GM18502 (cell line): ENCODE measurements at regions not wholly inside any gene's neighbourhood (a gene's known extent, or its start where the extent isn't known, plus 50 kb on each side); places are given as distances from the start of the nearest gene placed in this dataset.

Experiments used
- ATAC-seq: cut with Tn5 transposase; IDR thresholded peaks from one replicate; pipeline ENCODE4 v1.9.1; 2021; ENCODE audit warnings: mild to moderate bottlenecking; ENCODE audit not compliant: unreplicated experiment, poor library complexity

GRCh38 chr19:27929399-27929798 lies 1283.6 kb downstream of the UQCRFS1 start:
- no peak for ATAC-seq

GRCh38 chr19:27925202-27925601 lies 1287.7 kb downstream of the UQCRFS1 start:
- ATAC-seq: no peak

DNA sequence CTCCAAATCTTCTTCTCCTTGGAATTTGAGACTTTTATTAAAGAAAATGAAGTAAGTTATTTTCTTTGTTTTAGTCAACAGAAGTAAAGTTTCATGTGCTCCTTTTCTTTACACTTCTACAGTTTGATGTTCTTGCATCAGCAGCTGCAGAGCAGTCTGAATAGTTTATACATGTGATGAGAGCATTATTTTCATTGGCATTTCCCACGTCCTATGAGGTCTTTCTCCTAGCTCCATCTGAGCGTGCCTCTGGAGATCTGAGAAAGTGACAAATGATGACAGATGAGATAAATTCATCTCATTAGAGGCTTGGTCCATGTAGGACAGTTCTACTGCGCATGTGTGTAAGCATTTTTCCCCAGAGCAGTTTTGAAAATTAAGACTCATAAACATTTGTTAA lies 1290.0 kb downstream of the UQCRFS1 start:
- no peak for ATAC-seq

GRCh38 chr19:27920774-27921173 lies 1292.2 kb downstream of the UQCRFS1 start:
- ATAC-seq: no peak

DNA sequence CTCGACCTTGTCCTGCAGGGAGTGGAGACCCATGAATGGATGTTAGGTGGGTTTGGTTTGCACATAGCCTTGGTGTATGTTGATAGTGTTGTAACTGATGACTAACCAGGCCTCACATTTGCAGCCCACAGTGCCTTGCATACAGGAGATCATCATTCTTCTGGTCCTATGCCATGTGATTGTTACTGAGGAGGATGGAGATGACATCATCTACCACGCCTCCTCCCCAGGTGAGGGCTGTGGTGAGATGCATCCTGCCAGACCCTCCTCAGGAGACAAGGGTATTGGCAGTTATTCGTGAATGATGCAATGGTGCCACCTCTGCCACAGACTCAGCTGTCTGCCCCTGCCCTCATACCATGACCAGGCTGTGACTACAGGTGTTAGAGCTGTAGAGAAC lies 1294.1 kb downstream of the UQCRFS1 start:
- ATAC-seq: no peak

- ATAC-seq: no peak
These were observed 1301.6 kb downstream of the UQCRFS1 start for GRCh38 chr19:27911122-27911898.

GRCh38 chr19:27909861-27910260 lies 1303.1 kb downstream of the UQCRFS1 start:
- ATAC-seq: no peak

- ATAC-seq: no peak
These were observed 1303.6 kb downstream of the UQCRFS1 start for GRCh38 chr19:27909185-27909840.

DNA sequence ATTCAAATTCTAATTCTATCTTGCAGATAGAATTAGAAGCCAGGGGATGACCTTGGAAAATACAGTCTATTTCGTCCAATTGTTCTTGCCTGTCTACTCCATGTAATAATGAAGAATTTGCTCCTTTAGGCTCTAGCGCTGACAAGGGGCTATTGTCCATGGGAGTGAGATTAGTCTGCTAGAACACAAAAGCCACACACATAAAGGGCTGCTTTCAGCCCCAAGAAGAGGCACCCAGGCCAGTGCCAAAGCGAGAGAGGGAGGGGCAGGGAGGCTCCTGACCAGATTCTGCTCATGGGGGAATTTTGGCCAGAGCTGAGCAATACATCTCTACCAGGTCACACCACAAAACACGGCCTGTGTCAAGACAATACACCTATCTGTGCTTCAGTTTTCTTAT lies 1306.9 kb downstream of the UQCRFS1 start:
- ATAC-seq: no peak

DNA sequence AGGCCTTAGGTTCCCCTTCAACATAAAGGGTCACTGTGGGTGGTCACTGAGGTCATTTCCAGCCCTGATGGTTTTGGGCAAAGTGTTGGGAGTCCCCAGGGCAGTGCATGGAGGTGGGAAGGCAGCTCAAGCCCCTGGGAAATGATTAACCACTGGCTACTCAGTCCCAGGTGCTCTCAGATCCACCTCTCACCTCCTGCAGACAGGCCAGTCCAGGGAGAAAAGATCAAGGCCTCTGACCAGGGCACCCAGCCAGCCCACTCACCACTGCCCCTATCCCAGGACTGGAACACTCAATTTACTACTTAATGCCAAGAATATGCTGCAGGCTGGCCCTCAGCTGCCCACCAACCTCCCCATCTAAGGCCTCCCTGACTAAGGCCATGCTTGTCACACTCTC lies 1307.9 kb downstream of the UQCRFS1 start:
- no peak for ATAC-seq

- no peak for ATAC-seq
These were observed 1311.9 kb downstream of the UQCRFS1 start for GRCh38 chr19:27901078-27901477.

- no peak for ATAC-seq
These were observed 1316.9 kb downstream of the UQCRFS1 start for GRCh38 chr19:27896091-27896490.

GRCh38 chr19:27894906-27895754 lies 1317.8 kb downstream of the UQCRFS1 start:
- ATAC-seq: no peak

DNA sequence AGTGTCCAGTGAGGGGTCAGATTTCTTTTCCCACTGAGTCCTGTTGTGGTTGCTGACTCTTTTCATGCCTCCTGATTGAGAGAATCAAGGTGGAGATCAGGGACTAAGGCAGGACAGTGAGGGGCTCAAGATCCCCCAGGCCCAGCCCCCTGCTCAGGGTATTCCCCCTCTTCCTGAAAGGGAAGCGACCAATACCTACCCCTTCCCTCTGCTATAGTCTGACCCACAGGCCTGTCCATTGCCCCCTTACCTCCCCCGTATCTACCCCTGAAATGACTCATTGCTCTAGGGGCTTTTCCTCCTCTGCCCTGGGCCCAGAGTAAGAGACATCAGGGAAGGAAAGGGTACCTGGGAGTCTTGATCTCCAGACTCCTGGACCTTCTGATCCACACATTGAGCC lies 1320.5 kb downstream of the UQCRFS1 start:
- no peak for ATAC-seq

GRCh38 chr19:27891411-27891810 lies 1321.5 kb downstream of the UQCRFS1 start:
- no peak for ATAC-seq

DNA sequence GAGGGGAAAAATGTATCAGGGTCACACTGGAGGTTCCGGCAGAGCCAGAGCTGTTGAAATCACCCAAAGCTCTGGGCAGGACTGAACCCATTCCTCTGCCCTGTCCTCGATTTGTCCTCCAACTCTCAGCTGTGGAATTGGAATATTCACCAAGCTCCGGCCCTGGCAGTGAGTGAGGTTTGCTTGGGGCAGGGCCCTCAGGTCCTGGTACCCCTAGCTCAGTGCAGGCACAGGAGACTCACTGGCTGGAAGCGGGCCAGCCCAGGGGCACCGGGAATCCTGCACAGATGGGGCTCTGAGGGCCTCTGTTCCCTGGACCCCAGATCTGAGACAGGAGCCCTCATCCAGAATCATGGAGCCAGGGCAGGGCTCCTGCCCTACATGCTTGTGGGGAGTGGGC lies 1322.3 kb downstream of the UQCRFS1 start:
- ATAC-seq: no peak

- ATAC-seq: no peak
These were observed 1322.7 kb downstream of the UQCRFS1 start for GRCh38 chr19:27890206-27890605.

- no peak for ATAC-seq
These were observed 1323.8 kb downstream of the UQCRFS1 start for GRCh38 chr19:27889156-27889555.

GRCh38 chr19:27887946-27888345 lies 1325.0 kb downstream of the UQCRFS1 start:
- ATAC-seq: no peak

DNA sequence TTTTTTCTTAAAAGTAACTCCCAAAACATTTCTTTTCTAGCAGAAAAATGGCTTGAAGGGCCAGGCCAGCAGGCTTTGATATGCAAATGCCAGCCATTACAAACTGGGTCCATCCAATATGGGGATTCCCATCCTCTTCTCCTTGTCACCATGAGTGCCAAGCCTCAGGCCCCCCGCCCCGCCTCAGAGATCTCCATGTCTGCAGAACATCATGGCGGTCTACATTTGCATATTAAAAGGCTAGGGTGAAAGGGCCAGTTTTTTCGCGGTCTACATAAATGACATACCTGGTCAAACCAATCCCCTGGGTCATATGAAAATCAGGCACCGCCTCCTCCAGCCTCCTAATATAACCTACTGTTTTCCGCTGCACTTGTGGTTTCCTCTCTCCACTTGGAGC lies 1327.6 kb downstream of the UQCRFS1 start:
- no peak for ATAC-seq

GRCh38 chr19:27884376-27884775 lies 1328.6 kb downstream of the UQCRFS1 start:
- ATAC-seq: no peak
